Fibroblast of pulmonary artery (primary cell): ENCODE measurements at regions not wholly inside any gene's neighbourhood (a gene's known extent, or its start where the extent isn't known, plus 50 kb on each side); places are given as distances from the start of the nearest gene placed in this dataset.

Experiments
- DNase-seq: peaks from one replicate; pipeline ENCODE4 v3.0.0-alpha.2; 2010; ENCODE audit warnings: low read depth
- H3K4me3 ChIP-seq: replicated peaks from 2 replicates; pipeline ENCODE4 v1.5.1; 2011; ENCODE audit warnings: low read depth, mild to moderate bottlenecking, control low read depth, low read length, moderate library complexity
- CTCF ChIP-seq: IDR thresholded peaks from 2 replicates; pipeline ENCODE4 v1.5.1; 2011; ENCODE audit warnings: mild to moderate bottlenecking, control low read depth, low read length, inconsistent platforms; ENCODE audit errors: missing control alignments

DNA sequence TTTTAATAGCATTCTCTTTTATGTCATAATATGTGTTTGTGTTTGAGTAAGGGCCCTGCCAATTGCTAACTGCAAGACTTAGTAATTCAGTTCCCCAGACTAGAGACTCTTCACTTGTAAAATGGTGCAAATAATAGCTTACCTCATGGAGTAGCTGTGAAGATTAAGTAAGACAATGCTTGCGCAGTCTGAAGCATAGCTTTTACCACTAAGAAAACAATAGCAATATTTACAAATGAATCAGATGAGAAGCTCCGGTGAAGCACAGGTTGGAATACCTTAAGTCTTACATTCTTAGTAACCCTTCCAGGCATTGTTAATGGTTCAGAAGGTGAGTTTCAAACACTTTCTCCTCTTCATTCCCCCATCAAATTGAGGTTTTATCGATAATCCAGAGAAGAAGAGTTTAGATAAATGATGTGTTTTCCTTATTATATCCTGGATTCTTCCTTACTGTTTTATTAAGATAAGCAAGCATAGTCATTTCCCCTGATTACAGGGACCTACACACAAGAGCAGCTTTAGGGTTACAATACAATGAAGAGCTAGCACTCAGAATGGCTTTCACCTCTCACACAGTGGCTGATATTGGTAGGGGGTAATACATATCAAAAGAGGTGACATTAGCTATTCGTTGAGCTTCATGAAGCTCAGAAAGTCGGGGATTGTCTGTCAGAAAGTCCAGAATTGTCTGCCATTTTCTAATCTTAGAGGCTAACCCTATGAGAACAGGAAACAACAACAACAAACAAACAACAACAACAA lies 96.4 kb upstream of the EDIL3 start:
- no peak for TF ChIP-seq CTCF

DNA sequence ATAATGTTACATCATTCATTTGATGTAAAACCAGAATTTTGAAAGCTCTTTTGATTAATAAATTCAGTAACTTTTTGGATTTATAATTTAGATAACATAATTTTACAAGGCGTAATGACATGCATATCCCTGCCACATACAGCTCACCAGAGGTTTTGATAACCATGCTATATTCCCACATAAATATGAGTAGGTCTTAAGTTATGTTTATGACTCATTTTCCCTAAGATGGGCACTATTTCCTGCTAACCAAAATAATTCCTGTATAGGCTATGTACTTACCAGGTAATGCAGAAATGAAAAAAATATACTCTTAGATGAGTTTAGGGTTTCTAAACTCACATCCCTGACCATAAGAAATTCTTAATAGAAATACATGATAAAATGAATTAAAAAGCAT lies 93.9 kb upstream of the EDIL3 start:
- H3K4me3 ChIP-seq: no peak overlapping the region
- peak; percentile 12 for DNase-seq
- no peak for TF ChIP-seq CTCF

More for the DNA sequence above, 96.4 kb upstream of the EDIL3 start:
- no peak overlapping the region for H3K4me3 ChIP-seq
- DNase-seq: peak; percentile 28

- no peak overlapping the region for H3K4me3 ChIP-seq
- DNase-seq: no peak
- no peak for TF ChIP-seq CTCF
Measured at GRCh38 chr5:84477485-84477884, 92.8 kb upstream of the EDIL3 start.

DNA sequence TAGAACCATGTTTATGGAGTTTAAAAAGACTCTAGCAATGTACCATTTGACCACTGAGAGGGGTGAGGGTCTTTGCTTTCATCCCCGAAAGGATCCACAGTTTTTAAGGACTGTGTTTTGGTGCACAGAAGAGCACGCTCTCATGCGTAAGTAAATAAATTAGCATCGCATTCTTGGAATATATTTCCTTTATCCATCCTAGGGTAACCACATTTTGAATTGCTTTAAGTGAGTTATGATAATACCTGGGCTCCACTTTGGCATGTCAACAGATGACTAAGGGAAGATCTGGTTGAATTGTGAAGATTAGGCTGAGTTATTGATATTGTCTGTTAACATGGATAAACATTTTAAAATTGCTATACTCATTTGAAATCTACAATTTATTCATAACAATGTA lies 89.4 kb upstream of the EDIL3 start:
- DNase-seq: no peak
- TF ChIP-seq CTCF: no peak
- H3K4me3 ChIP-seq: no peak overlapping the region

DNA sequence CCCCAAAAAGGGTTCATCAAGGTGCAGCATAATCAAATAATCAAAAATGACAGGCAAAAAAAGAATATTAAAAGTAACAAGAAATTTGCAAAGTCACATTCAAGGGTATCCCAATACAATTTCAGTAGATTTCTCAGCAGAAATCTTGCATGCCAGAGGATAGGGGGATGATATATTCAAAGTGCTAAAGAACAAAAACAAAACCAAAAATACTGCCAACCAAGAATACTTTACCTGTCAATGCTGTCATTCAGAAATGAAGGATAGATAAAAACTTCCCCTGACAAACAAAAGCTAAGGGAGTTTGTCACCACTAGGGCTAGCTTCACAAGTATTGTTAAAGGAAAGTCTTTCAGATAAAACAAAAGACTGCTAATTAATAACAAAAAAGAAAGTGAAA lies 68.7 kb upstream of the EDIL3 start:
- no peak for TF ChIP-seq CTCF
- DNase-seq: no peak
- no peak overlapping the region for H3K4me3 ChIP-seq

GRCh38 chr5:84450617-84451414 lies 66.1 kb upstream of the EDIL3 start:
- no peak overlapping the region for H3K4me3 ChIP-seq
- peak; percentile 51 for TF ChIP-seq CTCF
- peak; percentile 35 for DNase-seq
